ENCODE measurements at regions not wholly inside any gene's neighbourhood (a gene's known extent, or its start where the extent isn't known, plus 50 kb on each side); places are given as distances from the start of the nearest gene placed in this dataset.

- TF ChIP-seq EZH2 (IDR thresholded peaks at IDR 0.05; ENCODE audit: low read length, unreplicated experiment) = no peak
- TF ChIP-seq CTCF (conservative IDR thresholded peaks at IDR 0.05; ENCODE audit: low read depth, low read length) = no peak
Observed at GRCh38 chr12:30314506-30315100, 381.1 kb downstream of the IPO8 start.
